Neural cell (in vitro differentiated cells): ENCODE measurements at regions not wholly inside any gene's neighbourhood (a gene's known extent, or its start where the extent isn't known, plus 50 kb on each side); places are given as distances from the start of the nearest gene placed in this dataset.

ENCODE experiments used
- H2AFZ ChIP-seq: fragments of 200-600, 300-800 bp; sonication (generic), shearing (Covaris generic); 2 replicates; pipeline ENCODE4 v1.6.0; 2014; ENCODE audit warnings: low read depth, mild to moderate bottlenecking, antibody characterized with exemption, low read length, moderate library complexity
- H3F3A ChIP-seq: fragments of 200-600 bp; shearing (Covaris generic); 2 replicates; pipeline ENCODE4 v1.6.1; 2016; ENCODE audit warnings: mild to moderate bottlenecking, moderate library complexity, mixed read lengths, antibody characterized with exemption, low read length; ENCODE audit not compliant: insufficient read depth, poor library complexity, severe bottlenecking
- H3K27ac ChIP-seq: fragments of 200-600, 300-800 bp; sonication (generic), shearing (Covaris generic); 2 replicates; pipeline ENCODE4 v1.5.1; 2014; ENCODE audit warnings: mild to moderate bottlenecking, low read length, moderate library complexity
- H3K27me3 ChIP-seq: fragments of 300-800, 200-600 bp; sonication (generic), shearing (Covaris generic); 2 replicates; pipeline ENCODE4 v1.6.0; 2014; ENCODE audit warnings: mild to moderate bottlenecking, low read depth, low read length, moderate library complexity; ENCODE audit not compliant: insufficient read depth
- H3K36me3 ChIP-seq: fragments of 300-800, 200-600 bp; sonication (generic), shearing (Covaris generic); 2 replicates; pipeline ENCODE4 v1.5.1; 2014; ENCODE audit warnings: mild to moderate bottlenecking, antibody characterized with exemption, low read length, moderate library complexity; ENCODE audit not compliant: insufficient read depth
- H3K4me2 ChIP-seq: fragments of 300-800, 200-600 bp; sonication (generic), shearing (Covaris generic); 2 replicates; pipeline ENCODE4 v1.6.0; 2014; ENCODE audit warnings: mild to moderate bottlenecking, low read length
- H3K4me3 ChIP-seq: fragments of 300-800, 200-600 bp; sonication (generic), shearing (Covaris generic); 2 replicates; pipeline ENCODE4 v1.5.1; 2014; ENCODE audit warnings: mild to moderate bottlenecking, low read length, moderate library complexity
- H3K79me2 ChIP-seq: fragments of 200-600 bp; shearing (Covaris generic); replicated peaks from 2 replicates; pipeline ENCODE4 v1.6.0; 2014; ENCODE audit warnings: mild to moderate bottlenecking, low read length, moderate library complexity; ENCODE audit not compliant: insufficient read depth
- H3K9ac ChIP-seq: fragments of 300-800, 200-600 bp; sonication (generic), shearing (Covaris generic); 2 replicates; pipeline ENCODE4 v1.6.1; 2016; ENCODE audit warnings: mild to moderate bottlenecking, low read length, mixed read lengths
- H3K9me2 ChIP-seq: fragments of 200-600 bp; shearing (Covaris generic); 2 replicates; pipeline ENCODE4 v1.6.1; 2016; ENCODE audit warnings: mild to moderate bottlenecking, low read length, mixed read lengths; ENCODE audit not compliant: insufficient read depth
- H3K9me3 ChIP-seq: fragments of 200-600, 300-800 bp; sonication (generic), shearing (Covaris generic); 2 replicates; pipeline ENCODE4 v1.6.1; 2016; ENCODE audit warnings: mild to moderate bottlenecking, mixed run types, low read length, moderate library complexity, mixed read lengths
- H4K20me1 ChIP-seq: fragments of 200-600 bp; shearing (Covaris generic); 2 replicates; pipeline ENCODE4 v1.6.1; 2016; ENCODE audit warnings: mild to moderate bottlenecking, mixed run types; ENCODE audit not compliant: insufficient read depth
- EP300 ChIP-seq: fragments of 450-650 bp; conservative IDR thresholded peaks from 2 replicates; pipeline ENCODE4 v1.6.1; 2014; ENCODE audit warnings: antibody characterized with exemption, mild to moderate bottlenecking, moderate library complexity; ENCODE audit not compliant: poor library complexity, severe bottlenecking
- EZH2 ChIP-seq: fragments of 200-600, 300-800 bp; shearing (Covaris generic), sonication (generic); IDR thresholded peaks from 2 replicates; pipeline ENCODE4 v1.6.1; 2014; ENCODE audit warnings: antibody characterized with exemption, low read length, borderline replicate concordance, mild to moderate bottlenecking; ENCODE audit not compliant: insufficient read depth, poor library complexity, severe bottlenecking
- MXI1 ChIP-seq: fragments of 450-650 bp; conservative IDR thresholded peaks from 2 replicates; pipeline ENCODE4 v1.6.1; 2014; ENCODE audit warnings: antibody characterized with exemption, mild to moderate bottlenecking; ENCODE audit not compliant: poor library complexity, severe bottlenecking
- POLR2AphosphoS5 ChIP-seq: IDR thresholded peaks from 2 replicates; pipeline ENCODE4 v1.6.1; 2012
- RAD21 ChIP-seq: fragments of 450-650 bp; conservative IDR thresholded peaks from 2 replicates; pipeline ENCODE4 v1.6.1; 2014; ENCODE audit warnings: antibody characterized with exemption, mild to moderate bottlenecking, moderate library complexity
- SMC3 ChIP-seq: fragments of 450-650 bp; conservative IDR thresholded peaks from 2 replicates; pipeline ENCODE4 v1.6.1; 2014; ENCODE audit warnings: antibody characterized with exemption, mild to moderate bottlenecking, moderate library complexity; ENCODE audit not compliant: poor library complexity
- TAF1 ChIP-seq: IDR thresholded peaks from 2 replicates; pipeline ENCODE4 v1.6.1; 2012; ENCODE audit warnings: low read depth
- TF ChIP-seq, protein P1 (sequence below): fragments of 450-650 bp; IDR thresholded peaks from 2 replicates; pipeline ENCODE4 v1.5.1; 2014; ENCODE audit warnings: antibody characterized with exemption, mild to moderate bottlenecking, moderate library complexity; ENCODE audit not compliant: poor library complexity, severe bottlenecking
- TF ChIP-seq, protein P2 (sequence below): IDR thresholded peaks from 2 replicates; pipeline ENCODE4 v1.6.1; 2012; ENCODE audit warnings: borderline replicate concordance

DNA sequence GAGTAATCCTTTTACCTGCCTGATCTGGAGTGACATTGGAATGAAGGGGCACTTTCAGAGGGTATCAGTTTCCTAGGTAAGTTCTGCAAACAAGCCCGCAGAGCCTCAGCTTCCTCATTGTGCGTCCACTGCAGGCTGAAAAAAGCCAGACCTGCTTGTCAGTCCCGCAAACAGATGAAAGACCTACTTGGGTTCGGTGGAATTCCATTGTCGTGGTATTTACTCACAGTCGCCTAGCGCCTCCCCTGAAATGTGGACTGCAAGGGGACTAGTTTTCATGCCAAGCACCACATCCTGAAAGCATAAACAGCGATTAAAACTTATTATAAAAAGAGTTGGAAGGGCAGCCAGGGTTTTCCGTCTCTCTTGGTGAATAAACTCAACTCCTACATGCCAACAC, 121.5 kb downstream of the PAX1 start:
- Histone ChIP-seq H3F3A (no peaks in the 10 kb centered on the region), H3K9ac (no peak overlapping the region), H3K27ac (no peak overlapping the region), H3K79me2 (no peaks in the 10 kb centered on the region), H3K36me3 (no peaks in the 10 kb centered on the region), H3K4me3 (no peak overlapping the region), H3K27me3 (no peaks in the 10 kb centered on the region), H3K9me2 (no peaks in the 10 kb centered on the region), H4K20me1 (no peaks in the 10 kb centered on the region), H3K4me2 (no peak overlapping the region), H2AFZ (no peak overlapping the region), H3K9me3 (no peaks in the 10 kb centered on the region)
- TF ChIP-seq, protein P1, sequence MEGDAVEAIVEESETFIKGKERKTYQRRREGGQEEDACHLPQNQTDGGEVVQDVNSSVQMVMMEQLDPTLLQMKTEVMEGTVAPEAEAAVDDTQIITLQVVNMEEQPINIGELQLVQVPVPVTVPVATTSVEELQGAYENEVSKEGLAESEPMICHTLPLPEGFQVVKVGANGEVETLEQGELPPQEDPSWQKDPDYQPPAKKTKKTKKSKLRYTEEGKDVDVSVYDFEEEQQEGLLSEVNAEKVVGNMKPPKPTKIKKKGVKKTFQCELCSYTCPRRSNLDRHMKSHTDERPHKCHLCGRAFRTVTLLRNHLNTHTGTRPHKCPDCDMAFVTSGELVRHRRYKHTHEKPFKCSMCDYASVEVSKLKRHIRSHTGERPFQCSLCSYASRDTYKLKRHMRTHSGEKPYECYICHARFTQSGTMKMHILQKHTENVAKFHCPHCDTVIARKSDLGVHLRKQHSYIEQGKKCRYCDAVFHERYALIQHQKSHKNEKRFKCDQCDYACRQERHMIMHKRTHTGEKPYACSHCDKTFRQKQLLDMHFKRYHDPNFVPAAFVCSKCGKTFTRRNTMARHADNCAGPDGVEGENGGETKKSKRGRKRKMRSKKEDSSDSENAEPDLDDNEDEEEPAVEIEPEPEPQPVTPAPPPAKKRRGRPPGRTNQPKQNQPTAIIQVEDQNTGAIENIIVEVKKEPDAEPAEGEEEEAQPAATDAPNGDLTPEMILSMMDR = no peak
- TF ChIP-seq, protein P2, sequence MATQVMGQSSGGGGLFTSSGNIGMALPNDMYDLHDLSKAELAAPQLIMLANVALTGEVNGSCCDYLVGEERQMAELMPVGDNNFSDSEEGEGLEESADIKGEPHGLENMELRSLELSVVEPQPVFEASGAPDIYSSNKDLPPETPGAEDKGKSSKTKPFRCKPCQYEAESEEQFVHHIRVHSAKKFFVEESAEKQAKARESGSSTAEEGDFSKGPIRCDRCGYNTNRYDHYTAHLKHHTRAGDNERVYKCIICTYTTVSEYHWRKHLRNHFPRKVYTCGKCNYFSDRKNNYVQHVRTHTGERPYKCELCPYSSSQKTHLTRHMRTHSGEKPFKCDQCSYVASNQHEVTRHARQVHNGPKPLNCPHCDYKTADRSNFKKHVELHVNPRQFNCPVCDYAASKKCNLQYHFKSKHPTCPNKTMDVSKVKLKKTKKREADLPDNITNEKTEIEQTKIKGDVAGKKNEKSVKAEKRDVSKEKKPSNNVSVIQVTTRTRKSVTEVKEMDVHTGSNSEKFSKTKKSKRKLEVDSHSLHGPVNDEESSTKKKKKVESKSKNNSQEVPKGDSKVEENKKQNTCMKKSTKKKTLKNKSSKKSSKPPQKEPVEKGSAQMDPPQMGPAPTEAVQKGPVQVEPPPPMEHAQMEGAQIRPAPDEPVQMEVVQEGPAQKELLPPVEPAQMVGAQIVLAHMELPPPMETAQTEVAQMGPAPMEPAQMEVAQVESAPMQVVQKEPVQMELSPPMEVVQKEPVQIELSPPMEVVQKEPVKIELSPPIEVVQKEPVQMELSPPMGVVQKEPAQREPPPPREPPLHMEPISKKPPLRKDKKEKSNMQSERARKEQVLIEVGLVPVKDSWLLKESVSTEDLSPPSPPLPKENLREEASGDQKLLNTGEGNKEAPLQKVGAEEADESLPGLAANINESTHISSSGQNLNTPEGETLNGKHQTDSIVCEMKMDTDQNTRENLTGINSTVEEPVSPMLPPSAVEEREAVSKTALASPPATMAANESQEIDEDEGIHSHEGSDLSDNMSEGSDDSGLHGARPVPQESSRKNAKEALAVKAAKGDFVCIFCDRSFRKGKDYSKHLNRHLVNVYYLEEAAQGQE = no peak
- TF ChIP-seq RAD21 = no peak
- TF ChIP-seq TAF1 = no peak
- no peak for TF ChIP-seq EZH2
- no peak for TF ChIP-seq MXI1
- TF ChIP-seq EP300 = no peak

DNA sequence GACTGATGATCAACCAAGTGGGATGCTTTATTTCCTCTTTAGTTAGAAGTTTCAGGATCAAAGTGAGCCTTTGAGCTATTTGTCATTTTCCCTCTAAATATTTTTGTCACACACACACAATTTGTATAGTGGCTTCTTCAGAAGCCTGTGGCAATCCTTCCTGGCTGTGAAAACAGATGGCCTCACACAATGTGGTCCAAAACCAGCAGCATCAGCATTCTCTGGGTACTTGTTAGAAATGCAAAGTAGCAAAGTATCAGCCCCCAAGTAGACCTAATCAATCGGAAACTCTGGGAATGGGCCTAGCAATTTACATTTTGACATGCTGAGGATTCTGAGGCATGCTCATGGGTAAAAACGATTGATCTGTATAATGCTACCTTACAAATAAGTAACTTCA, 115.9 kb downstream of the PAX1 start:
- Histone ChIP-seq H4K20me1 (no peaks in the 10 kb centered on the region), H3K27ac (no peak overlapping the region), H3K36me3 (no peaks in the 10 kb centered on the region), H3K9me2 (no peaks in the 10 kb centered on the region), H3K4me2 (no peak overlapping the region), H3K27me3 (no peaks in the 10 kb centered on the region), H3K4me3 (no peak overlapping the region), H3K79me2 (no peaks in the 10 kb centered on the region), H2AFZ (no peak overlapping the region), H3K9ac (no peak overlapping the region), H3F3A (no peaks in the 10 kb centered on the region), H3K9me3 (no peaks in the 10 kb centered on the region)
- TF ChIP-seq TAF1 = no peak
- no peak for TF ChIP-seq SMC3
- no peak for TF ChIP-seq EZH2
- no peak for TF ChIP-seq EP300
- no peak for TF ChIP-seq MXI1
- TF ChIP-seq POLR2AphosphoS5 = no peak
- TF ChIP-seq, protein P2 = no peak
- TF ChIP-seq, protein P1 = no peak
- TF ChIP-seq RAD21 = no peak
